ENCODE measurements at regions not wholly inside any gene's neighbourhood (a gene's known extent, or its start where the extent isn't known, plus 50 kb on each side); places are given as distances from the start of the nearest gene placed in this dataset.

- H3K4me1 Mint-ChIP-seq (ENCODE audit: low read depth, unreplicated experiment) = no peaks in the 10 kb centered on the region
- FAIRE-seq (no peak), DNase-seq (ENCODE audit: low read depth) (no peak)
- no peaks in the 10 kb centered on the region for H3K36me3 Mint-ChIP-seq (ENCODE audit: low read depth, unreplicated experiment)
- TF ChIP-seq EZH2 (IDR thresholded peaks at IDR 0.05; ENCODE audit: insufficient read depth, low read length) (no peak), CTCF (IDR thresholded peaks at IDR 0.05; ENCODE audit: insufficient read depth, low read depth, low read length) (no peak)
- Histone ChIP-seq H3K4me2 (ENCODE audit: low read length) (no peak overlapping the region), H3K9ac (ENCODE audit: low read length) (no peak overlapping the region), H3K4me3 (ENCODE audit: insufficient read depth, low read depth, low read length) (no peak overlapping the region), H3K4me1 (ENCODE audit: insufficient read depth, low read length) (no peaks in the 10 kb centered on the region), H3K27ac (ENCODE audit: low read depth, low read length) (no peak overlapping the region), H2AFZ (ENCODE audit: low read depth, low read length) (no peak overlapping the region), H3K27me3 (ENCODE audit: insufficient read depth, low read length) (no peaks in the 10 kb centered on the region), H3K36me3 (ENCODE audit: insufficient read depth, low read length) (no peaks in the 10 kb centered on the region), H4K20me1 (ENCODE audit: insufficient read depth, low read length) (no peaks in the 10 kb centered on the region), H3K79me2 (ENCODE audit: insufficient read depth, low read length) (no peaks in the 10 kb centered on the region), H3K9me3 (ENCODE audit: insufficient read depth, low read depth, low read length) (no peaks in the 10 kb centered on the region)
- H3K9me3 Mint-ChIP-seq (ENCODE audit: unreplicated experiment) = peaks cover 5% of the 10 kb centered on the region
- no peaks in the 10 kb centered on the region for H3K27me3 Mint-ChIP-seq (ENCODE audit: low read depth, unreplicated experiment)
- no peak overlapping the region for H3K4me3 Mint-ChIP-seq (ENCODE audit: unreplicated experiment)
- H3K27ac Mint-ChIP-seq (ENCODE audit: unreplicated experiment) = no peak overlapping the region
Observed at GRCh38 chr3:161946443-161946960, 449.9 kb downstream of the OTOL1 start.

GRCh38 chr3:161950318-161950868 lies 453.8 kb downstream of the OTOL1 start:
- FAIRE-seq (no peak), DNase-seq (ENCODE audit: low read depth) (no peak)
- Mint-ChIP-seq H3K9me3 (ENCODE audit: unreplicated experiment) (peaks cover 2% of the 10 kb centered on the region), H3K27ac (ENCODE audit: unreplicated experiment) (no peak overlapping the region), H3K27me3 (ENCODE audit: low read depth, unreplicated experiment) (no peaks in the 10 kb centered on the region), H3K4me3 (ENCODE audit: unreplicated experiment) (no peak overlapping the region), H3K36me3 (ENCODE audit: low read depth, unreplicated experiment) (no peaks in the 10 kb centered on the region), H3K4me1 (ENCODE audit: low read depth, unreplicated experiment) (no peaks in the 10 kb centered on the region)
- H3K9ac ChIP-seq (ENCODE audit: low read length) = no peak overlapping the region
- H3K4me2 ChIP-seq (ENCODE audit: low read length) = no peak overlapping the region
- H3K4me1 ChIP-seq (ENCODE audit: insufficient read depth, low read length) = no peaks in the 10 kb centered on the region
- no peaks in the 10 kb centered on the region for H3K79me2 ChIP-seq (ENCODE audit: insufficient read depth, low read length)
- H3K27me3 ChIP-seq (ENCODE audit: insufficient read depth, low read length) = no peaks in the 10 kb centered on the region
- H3K4me3 ChIP-seq (ENCODE audit: insufficient read depth, low read depth, low read length) = no peak overlapping the region
- no peaks in the 10 kb centered on the region for H3K9me3 ChIP-seq (ENCODE audit: insufficient read depth, low read depth, low read length)
- H3K36me3 ChIP-seq (ENCODE audit: insufficient read depth, low read length) = no peaks in the 10 kb centered on the region
- H3K27ac ChIP-seq (ENCODE audit: low read depth, low read length) = no peak overlapping the region
- TF ChIP-seq EZH2 (IDR thresholded peaks at IDR 0.05; ENCODE audit: insufficient read depth, low read length) (no peak), CTCF (IDR thresholded peaks at IDR 0.05; ENCODE audit: insufficient read depth, low read depth, low read length) (no peak)
- H2AFZ ChIP-seq (ENCODE audit: low read depth, low read length) = no peak overlapping the region
- H4K20me1 ChIP-seq (ENCODE audit: insufficient read depth, low read length) = no peaks in the 10 kb centered on the region

GRCh38 chr3:161957467-161957866 lies 460.9 kb downstream of the OTOL1 start:
- Histone ChIP-seq H3K4me1 (ENCODE audit: insufficient read depth, low read length) (no peaks in the 10 kb centered on the region), H4K20me1 (ENCODE audit: insufficient read depth, low read length) (no peaks in the 10 kb centered on the region), H3K27me3 (ENCODE audit: insufficient read depth, low read length) (no peaks in the 10 kb centered on the region), H3K27ac (ENCODE audit: low read depth, low read length) (no peak overlapping the region), H3K4me2 (ENCODE audit: low read length) (no peak overlapping the region), H2AFZ (ENCODE audit: low read depth, low read length) (no peak overlapping the region), H3K79me2 (ENCODE audit: insufficient read depth, low read length) (no peaks in the 10 kb centered on the region), H3K9ac (ENCODE audit: low read length) (no peak overlapping the region), H3K36me3 (ENCODE audit: insufficient read depth, low read length) (no peaks in the 10 kb centered on the region), H3K9me3 (ENCODE audit: insufficient read depth, low read depth, low read length) (no peaks in the 10 kb centered on the region), H3K4me3 (ENCODE audit: insufficient read depth, low read depth, low read length) (no peak overlapping the region)
- Mint-ChIP-seq H3K27ac (ENCODE audit: unreplicated experiment) (no peak overlapping the region), H3K27me3 (ENCODE audit: low read depth, unreplicated experiment) (no peaks in the 10 kb centered on the region), H3K4me3 (ENCODE audit: unreplicated experiment) (no peak overlapping the region), H3K9me3 (ENCODE audit: unreplicated experiment) (no peaks in the 10 kb centered on the region), H3K4me1 (ENCODE audit: low read depth, unreplicated experiment) (no peaks in the 10 kb centered on the region), H3K36me3 (ENCODE audit: low read depth, unreplicated experiment) (no peaks in the 10 kb centered on the region)
- FAIRE-seq = peak; percentile 23
- no peak for TF ChIP-seq EZH2 (IDR thresholded peaks at IDR 0.05; ENCODE audit: insufficient read depth, low read length)
- TF ChIP-seq CTCF (IDR thresholded peaks at IDR 0.05; ENCODE audit: insufficient read depth, low read depth, low read length) = no peak
- DNase-seq (ENCODE audit: low read depth) = no peak
